HFF-Myc (cell line): ENCODE measurements at regions not wholly inside any gene's neighbourhood (a gene's known extent, or its start where the extent isn't known, plus 50 kb on each side); places are given as distances from the start of the nearest gene placed in this dataset.

Experiments used
- DNase-seq: peaks from one replicate; pipeline ENCODE4 v3.0.0-alpha.2; 2011; ENCODE audit warnings: low read depth; ENCODE audit errors: extremely low read depth
- H3K4me3 ChIP-seq: replicated peaks from 2 replicates; pipeline ENCODE4 v1.5.1; 2011; ENCODE audit warnings: low read depth, mild to moderate bottlenecking, control low read depth, low read length
- TF ChIP-seq, protein P1 (sequence below): IDR thresholded peaks from 2 replicates; pipeline ENCODE4 v1.5.1; 2012; ENCODE audit warnings: mild to moderate bottlenecking, low read depth, low read length, control low read depth; ENCODE audit errors: missing control alignments

DNA sequence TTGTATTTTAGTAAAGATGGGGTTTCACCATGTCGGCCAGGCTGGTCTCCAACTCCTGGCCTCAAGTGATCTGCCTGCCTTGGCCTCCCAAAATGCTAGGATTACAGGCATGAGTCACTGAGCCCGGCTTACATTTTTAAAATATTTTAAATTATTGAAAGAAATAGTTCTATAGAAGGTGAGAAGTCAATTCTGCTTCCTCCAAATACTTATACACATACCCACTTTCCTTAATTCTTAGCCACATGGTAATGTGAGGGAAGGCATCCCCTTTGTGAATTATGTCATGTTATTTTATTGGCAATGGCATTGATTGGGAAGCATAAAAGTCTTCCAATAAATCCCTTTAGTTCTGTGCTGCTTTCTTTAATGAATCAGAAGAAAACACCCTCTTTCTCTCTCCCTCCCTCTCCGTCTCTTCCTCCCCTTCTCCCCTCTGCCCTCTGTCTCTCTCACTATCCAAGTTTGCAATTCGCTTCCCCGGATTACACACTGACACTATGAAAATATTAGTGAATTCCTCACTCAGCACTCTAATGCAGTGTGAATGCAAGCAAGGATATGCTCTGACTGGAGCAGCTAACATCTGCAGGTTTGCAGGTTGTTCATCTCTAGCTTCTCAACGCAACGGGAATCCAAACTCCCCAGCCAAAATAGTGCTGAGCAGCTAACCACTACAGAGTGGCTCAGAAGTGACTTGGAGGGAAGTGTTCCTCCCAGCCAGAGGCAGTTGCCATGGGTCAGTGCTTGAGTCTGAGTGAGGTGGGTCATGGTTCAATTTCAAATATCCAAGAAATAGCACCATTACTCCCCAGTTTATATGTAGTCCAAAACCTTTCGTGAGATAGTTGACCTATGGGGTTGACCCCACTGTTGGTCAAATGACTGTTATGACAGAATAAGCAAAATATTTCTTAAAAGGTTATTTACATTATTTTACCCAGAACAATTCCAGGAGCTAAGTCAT lies 77.8 kb upstream of the CD55 start:
- TF ChIP-seq, protein P1, sequence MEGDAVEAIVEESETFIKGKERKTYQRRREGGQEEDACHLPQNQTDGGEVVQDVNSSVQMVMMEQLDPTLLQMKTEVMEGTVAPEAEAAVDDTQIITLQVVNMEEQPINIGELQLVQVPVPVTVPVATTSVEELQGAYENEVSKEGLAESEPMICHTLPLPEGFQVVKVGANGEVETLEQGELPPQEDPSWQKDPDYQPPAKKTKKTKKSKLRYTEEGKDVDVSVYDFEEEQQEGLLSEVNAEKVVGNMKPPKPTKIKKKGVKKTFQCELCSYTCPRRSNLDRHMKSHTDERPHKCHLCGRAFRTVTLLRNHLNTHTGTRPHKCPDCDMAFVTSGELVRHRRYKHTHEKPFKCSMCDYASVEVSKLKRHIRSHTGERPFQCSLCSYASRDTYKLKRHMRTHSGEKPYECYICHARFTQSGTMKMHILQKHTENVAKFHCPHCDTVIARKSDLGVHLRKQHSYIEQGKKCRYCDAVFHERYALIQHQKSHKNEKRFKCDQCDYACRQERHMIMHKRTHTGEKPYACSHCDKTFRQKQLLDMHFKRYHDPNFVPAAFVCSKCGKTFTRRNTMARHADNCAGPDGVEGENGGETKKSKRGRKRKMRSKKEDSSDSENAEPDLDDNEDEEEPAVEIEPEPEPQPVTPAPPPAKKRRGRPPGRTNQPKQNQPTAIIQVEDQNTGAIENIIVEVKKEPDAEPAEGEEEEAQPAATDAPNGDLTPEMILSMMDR: no peak
- no peak for DNase-seq
- H3K4me3 ChIP-seq: no peak overlapping the region

DNA sequence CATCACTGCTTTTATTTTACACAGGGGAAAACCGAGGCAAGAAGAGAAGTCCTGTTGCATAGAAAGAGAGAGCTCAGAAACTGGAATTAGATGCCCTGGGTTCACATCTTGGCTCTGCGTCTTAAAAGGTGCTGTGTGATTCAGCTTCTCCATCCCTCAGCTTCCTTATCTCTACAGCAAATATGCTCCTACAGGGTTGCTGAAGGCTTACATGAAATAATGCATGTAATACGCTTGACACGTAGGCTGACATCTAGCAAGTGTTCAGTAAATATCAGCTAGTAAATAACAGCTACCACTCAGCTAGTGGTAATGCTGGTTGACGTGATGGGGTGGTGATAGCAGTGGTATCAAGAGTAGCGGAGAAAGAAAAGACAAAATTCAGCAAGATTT lies 77.1 kb upstream of the CD55 start:
- no peak for DNase-seq
- H3K4me3 ChIP-seq: no peak overlapping the region
- TF ChIP-seq, protein P1: no peak

DNA sequence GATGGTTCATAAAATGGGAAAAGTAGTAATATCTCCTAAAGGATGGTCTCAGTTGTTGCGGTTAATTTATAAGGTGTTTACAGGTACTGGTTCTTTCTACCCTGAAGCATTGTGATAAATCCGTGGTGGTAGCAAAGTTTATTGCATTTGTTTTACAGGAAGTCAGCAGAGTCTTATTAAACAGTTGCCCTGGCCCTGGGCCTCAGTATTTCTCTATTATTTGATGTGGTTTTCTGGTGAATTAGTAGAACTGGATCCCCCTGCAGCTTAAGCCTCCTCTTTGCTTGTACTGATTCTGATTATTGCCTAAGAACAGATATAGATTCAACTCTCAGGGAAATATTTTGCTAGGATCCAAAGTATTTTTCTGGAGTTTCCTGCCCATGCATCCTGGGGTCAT lies 76.4 kb upstream of the CD55 start:
- DNase-seq: no peak

DNA sequence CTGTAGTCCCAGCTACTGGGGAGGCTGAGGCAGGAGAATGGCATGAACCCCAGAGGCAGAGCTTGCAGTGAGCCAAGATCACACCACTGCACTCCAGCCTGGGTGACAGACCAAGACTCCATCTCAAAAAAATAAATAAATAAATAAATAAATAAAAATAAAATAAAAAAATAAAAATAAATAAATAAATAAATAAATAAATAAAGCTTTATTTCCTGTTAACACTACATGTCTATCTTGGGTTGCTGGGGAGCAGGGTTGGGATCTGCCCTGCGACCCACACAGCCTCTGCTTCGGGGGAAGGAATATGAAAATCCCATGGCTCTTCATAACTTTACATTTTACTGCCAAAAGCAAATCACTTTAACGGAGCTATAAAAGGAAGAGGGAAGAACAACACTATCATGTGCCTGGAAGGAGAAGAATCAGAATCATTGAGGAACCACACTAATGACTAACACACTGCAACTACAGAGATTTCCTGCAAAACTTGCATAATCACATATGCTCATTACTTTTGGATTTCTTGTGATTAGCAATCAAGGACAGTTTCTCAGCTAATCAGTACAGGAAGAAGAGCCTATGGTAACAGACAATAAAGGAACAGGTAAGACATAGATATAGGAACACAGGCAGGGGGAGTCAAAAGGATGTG lies 72.8 kb upstream of the CD55 start:
- no peak for DNase-seq
- no peak overlapping the region for H3K4me3 ChIP-seq
- TF ChIP-seq, protein P1: no peak

More for the DNA sequence above, 76.4 kb upstream of the CD55 start:
- TF ChIP-seq, protein P1: no peak
- H3K4me3 ChIP-seq: no peak overlapping the region

DNA sequence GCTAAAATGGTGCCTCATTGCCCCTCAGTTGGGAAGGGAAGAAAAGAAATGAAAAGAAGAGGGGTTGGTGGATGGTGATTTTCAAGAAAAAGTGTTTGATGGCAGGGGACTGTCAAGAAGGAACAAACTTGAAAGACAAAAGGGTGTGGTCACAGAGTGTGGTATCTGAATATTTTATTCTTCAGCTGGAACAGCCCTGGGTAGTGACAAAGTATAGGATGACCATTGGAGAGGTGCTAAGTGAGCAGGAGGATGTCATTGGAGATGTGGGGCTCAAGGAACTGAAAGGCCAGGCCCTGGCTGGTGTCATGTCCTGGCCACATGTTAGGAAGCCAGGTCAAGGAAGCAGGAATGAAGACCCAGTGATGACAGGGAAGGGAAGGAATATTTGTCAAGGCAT lies 71.0 kb upstream of the CD55 start:
- H3K4me3 ChIP-seq: no peak overlapping the region
- TF ChIP-seq, protein P1: no peak
- no peak for DNase-seq

DNA sequence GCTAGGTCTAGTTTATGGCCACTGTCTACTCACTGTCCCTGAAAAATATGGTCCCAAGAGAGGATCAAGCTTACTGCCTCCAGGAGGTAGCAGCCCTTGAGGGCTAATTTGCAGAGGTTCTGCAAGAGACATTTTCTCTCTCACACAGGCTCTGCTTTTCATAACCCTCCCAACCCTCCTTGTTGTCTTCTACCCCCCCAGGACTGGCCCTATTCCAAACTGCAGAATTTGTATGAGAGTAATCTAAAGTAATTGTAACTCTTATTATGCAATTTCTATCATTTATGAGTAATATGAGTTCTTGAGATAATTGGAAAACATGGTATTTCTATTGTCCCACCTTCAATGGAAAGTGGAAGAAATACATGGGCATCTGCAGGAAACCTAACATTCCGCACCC lies 70.4 kb upstream of the CD55 start:
- no peak for DNase-seq
- H3K4me3 ChIP-seq: no peak overlapping the region
- TF ChIP-seq, protein P1: no peak
